HG03064 (cell line): ENCODE measurements at regions not wholly inside any gene's neighbourhood (a gene's known extent, or its start where the extent isn't known, plus 50 kb on each side); places are given as distances from the start of the nearest gene placed in this dataset.
"Not testable (repeated sequence)": the region's sequence is repeated elsewhere in the genome, so short reads cannot be mapped to it uniquely, and the experiment has no call there.

Experiments used
- ATAC-seq: cut with Tn5 transposase; IDR thresholded peaks from one replicate; pipeline ENCODE4 v1.9.1; 2021; ENCODE audit warnings: low read depth; ENCODE audit not compliant: unreplicated experiment

GRCh38 chr16:76713191-76713590 is 436.0 kb downstream of the CNTNAP4 start:
- ATAC-seq = no peak

GRCh38 chr16:76716251-76716650 is 439.1 kb downstream of the CNTNAP4 start:
- ATAC-seq = not testable (repeated sequence)

GRCh38 chr16:76724181-76724580 is 447.0 kb downstream of the CNTNAP4 start:
- no peak for ATAC-seq

- no peak for ATAC-seq
Observed at GRCh38 chr16:76729525-76729924, 452.3 kb downstream of the CNTNAP4 start.

GRCh38 chr16:76732894-76733293 is 455.7 kb downstream of the CNTNAP4 start:
- ATAC-seq = no peak

GRCh38 chr16:76741623-76742022 is 449.4 kb upstream of the MON1B start:
- ATAC-seq = no peak

- ATAC-seq = no peak
Observed at GRCh38 chr16:76748461-76749348, 442.3 kb upstream of the MON1B start.

- no peak for ATAC-seq
Observed at GRCh38 chr16:76749780-76750375, 441.1 kb upstream of the MON1B start.

- ATAC-seq = no peak
Observed at GRCh38 chr16:76755496-76755895, 435.5 kb upstream of the MON1B start.

- ATAC-seq = no peak
Observed at GRCh38 chr16:76756423-76756822, 434.6 kb upstream of the MON1B start.

GRCh38 chr16:76756951-76757350 is 434.0 kb upstream of the MON1B start:
- ATAC-seq = no peak

- no peak for ATAC-seq
Observed at GRCh38 chr16:76766538-76766937, 424.5 kb upstream of the MON1B start.

GRCh38 chr16:76768316-76768715 is 422.7 kb upstream of the MON1B start:
- ATAC-seq = no peak

- ATAC-seq = no peak
Observed at GRCh38 chr16:76768948-76769347, 422.0 kb upstream of the MON1B start.

GRCh38 chr16:76771216-76771615 is 419.8 kb upstream of the MON1B start:
- no peak for ATAC-seq

GRCh38 chr16:76777721-76778465 is 413.1 kb upstream of the MON1B start:
- no peak for ATAC-seq

- ATAC-seq = no peak
Observed at GRCh38 chr16:76780556-76780955, 410.4 kb upstream of the MON1B start.

- ATAC-seq = no peak
Observed at GRCh38 chr16:76784530-76784929, 406.5 kb upstream of the MON1B start.

GRCh38 chr16:76787394-76787793 is 403.6 kb upstream of the MON1B start:
- no peak for ATAC-seq

- ATAC-seq = no peak
Observed at GRCh38 chr16:76791151-76791550, 399.8 kb upstream of the MON1B start.

- ATAC-seq = no peak
Observed at GRCh38 chr16:76796416-76796815, 394.6 kb upstream of the MON1B start.
